ENCODE measurements at regions not wholly inside any gene's neighbourhood (a gene's known extent, or its start where the extent isn't known, plus 50 kb on each side); places are given as distances from the start of the nearest gene placed in this dataset.

- no peaks in the 10 kb centered on the region for H3K4me1 Mint-ChIP-seq (ENCODE audit: low read depth, unreplicated experiment)
- no peaks in the 10 kb centered on the region for H3K9me3 Mint-ChIP-seq (ENCODE audit: unreplicated experiment)
- H3K27ac Mint-ChIP-seq (ENCODE audit: unreplicated experiment) = no peak overlapping the region
- no peak for TF ChIP-seq CTCF (IDR thresholded peaks at IDR 0.05; ENCODE audit: partially characterized antibody, unreplicated experiment)
- DNase-seq = no peak
- H3K36me3 Mint-ChIP-seq (ENCODE audit: unreplicated experiment) = no peaks in the 10 kb centered on the region
- H3K27me3 Mint-ChIP-seq (ENCODE audit: unreplicated experiment) = peaks cover 2% of the 10 kb centered on the region
- H3K4me3 Mint-ChIP-seq (ENCODE audit: unreplicated experiment) = no peak overlapping the region
Measured at GRCh38 chr13:22173610-22174009, 502.7 kb downstream of the FGF9 start.

GRCh38 chr13:22175241-22175640 is 504.4 kb downstream of the FGF9 start:
- H3K4me3 Mint-ChIP-seq (ENCODE audit: unreplicated experiment) = no peak overlapping the region
- H3K9me3 Mint-ChIP-seq (ENCODE audit: unreplicated experiment) = no peaks in the 10 kb centered on the region
- H3K36me3 Mint-ChIP-seq (ENCODE audit: unreplicated experiment) = no peaks in the 10 kb centered on the region
- no peak for DNase-seq
- no peaks in the 10 kb centered on the region for H3K4me1 Mint-ChIP-seq (ENCODE audit: low read depth, unreplicated experiment)
- no peak for TF ChIP-seq CTCF (IDR thresholded peaks at IDR 0.05; ENCODE audit: partially characterized antibody, unreplicated experiment)
- no peak overlapping the region for H3K27ac Mint-ChIP-seq (ENCODE audit: unreplicated experiment)
- H3K27me3 Mint-ChIP-seq (ENCODE audit: unreplicated experiment) = peaks cover 2% of the 10 kb centered on the region

- peaks cover 2% of the 10 kb centered on the region for H3K27me3 Mint-ChIP-seq (ENCODE audit: unreplicated experiment)
- TF ChIP-seq CTCF (IDR thresholded peaks at IDR 0.05; ENCODE audit: partially characterized antibody, unreplicated experiment) = no peak
- no peaks in the 10 kb centered on the region for H3K36me3 Mint-ChIP-seq (ENCODE audit: unreplicated experiment)
- no peaks in the 10 kb centered on the region for H3K4me1 Mint-ChIP-seq (ENCODE audit: low read depth, unreplicated experiment)
- H3K9me3 Mint-ChIP-seq (ENCODE audit: unreplicated experiment) = no peaks in the 10 kb centered on the region
- no peak for DNase-seq
- no peak overlapping the region for H3K27ac Mint-ChIP-seq (ENCODE audit: unreplicated experiment)
- no peak overlapping the region for H3K4me3 Mint-ChIP-seq (ENCODE audit: unreplicated experiment)
Measured at GRCh38 chr13:22175815-22176214, 504.9 kb downstream of the FGF9 start.

- no peaks in the 10 kb centered on the region for H3K4me1 Mint-ChIP-seq (ENCODE audit: low read depth, unreplicated experiment)
- H3K9me3 Mint-ChIP-seq (ENCODE audit: unreplicated experiment) = no peaks in the 10 kb centered on the region
- H3K36me3 Mint-ChIP-seq (ENCODE audit: unreplicated experiment) = no peaks in the 10 kb centered on the region
- H3K27me3 Mint-ChIP-seq (ENCODE audit: unreplicated experiment) = peaks cover 2% of the 10 kb centered on the region
- H3K4me3 Mint-ChIP-seq (ENCODE audit: unreplicated experiment) = no peak overlapping the region
- no peak overlapping the region for H3K27ac Mint-ChIP-seq (ENCODE audit: unreplicated experiment)
- DNase-seq = no peak
- TF ChIP-seq CTCF (IDR thresholded peaks at IDR 0.05; ENCODE audit: partially characterized antibody, unreplicated experiment) = no peak
Measured at GRCh38 chr13:22176968-22177520, 506.2 kb downstream of the FGF9 start.

- H3K9me3 Mint-ChIP-seq (ENCODE audit: unreplicated experiment) = no peaks in the 10 kb centered on the region
- TF ChIP-seq CTCF (IDR thresholded peaks at IDR 0.05; ENCODE audit: partially characterized antibody, unreplicated experiment) = no peak
- H3K36me3 Mint-ChIP-seq (ENCODE audit: unreplicated experiment) = no peaks in the 10 kb centered on the region
- DNase-seq = no peak
- no peak overlapping the region for H3K4me3 Mint-ChIP-seq (ENCODE audit: unreplicated experiment)
- H3K27me3 Mint-ChIP-seq (ENCODE audit: unreplicated experiment) = peaks cover 2% of the 10 kb centered on the region
- H3K4me1 Mint-ChIP-seq (ENCODE audit: low read depth, unreplicated experiment) = no peaks in the 10 kb centered on the region
- no peak overlapping the region for H3K27ac Mint-ChIP-seq (ENCODE audit: unreplicated experiment)
Measured at GRCh38 chr13:22178878-22179277, 508.0 kb downstream of the FGF9 start.

Measured in glutamatergic neuron (in vitro differentiated cells).